HCT116 (cell line): ENCODE measurements at regions not wholly inside any gene's neighbourhood (a gene's known extent, or its start where the extent isn't known, plus 50 kb on each side); places are given as distances from the start of the nearest gene placed in this dataset.

Source experiments
- ATAC-seq: fragments of 200-7000 bp; cut with Tn5 transposase; 2 replicates; pipeline ENCODE4 v1.9.1; 2020; ENCODE audit warnings: mild to moderate bottlenecking, moderate library complexity
- BruUV-seq: library from RNA; stranded (reverse); fragments of 400-500 nt; replicated peaks from 2 replicates; lab custom pipeline; 2021; lab: Mats Ljungman, UMichigan
- CTCF ChIA-PET: fragments of 300-600 bp; sonication (Branson Sonifier 250); formaldehyde crosslinking; loops from one replicate; lab custom pipeline; 2021; ENCODE audit warnings: antibody characterized with exemption; lab: Charles Lee
- POLR2A ChIA-PET: fragments of 300-600, 350-600 bp; sonication (Branson Sonifier 250); formaldehyde crosslinking; loops from one replicate; lab custom pipeline; 2021; ENCODE audit warnings: antibody characterized with exemption; lab: Charles Lee
- RAD21 ChIA-PET, 2 experiments: fragments of 300-600 bp; sonication (Branson Sonifier 250); formaldehyde crosslinking; loops; one replicate each; lab custom pipeline; 2023; ENCODE audit warnings: low total read pairs in 2 of 2; ENCODE audit not compliant: uncharacterized antibody in 2 of 2, unreplicated experiment in 2 of 2, low non-redundant PET in 1 of 2; lab: Charles Lee
- DNase-seq: peaks from one replicate; pipeline ENCODE4 v3.0.0-alpha.2; 2010; ENCODE audit warnings: low read depth, low spot score
- H2AFZ ChIP-seq: fragments of 200-600 bp; shearing (Covaris generic), sonication (generic); 2 replicates; pipeline ENCODE4 v1.6.1; 2017; ENCODE audit warnings: low read depth, mixed run types, mixed read lengths, antibody characterized with exemption, low read length; ENCODE audit not compliant: poor library complexity, severe bottlenecking
- H3K27ac ChIP-seq: 2 replicates; pipeline ENCODE4 v1.5.1; 2012; ENCODE audit warnings: low read depth, low read length
- H3K27me3 ChIP-seq: fragments of 200-600 bp; sonication (generic); 2 replicates; pipeline ENCODE4 v1.6.1; 2016; ENCODE audit warnings: mixed run types, low read length, mixed read lengths; ENCODE audit not compliant: insufficient read depth
- H3K36me3 ChIP-seq, 2 experiments: fragments of 200-500 bp in 1 of 2; fragments of 200-600 bp in 1 of 2; sonication (Bioruptor generic) in 1 of 2; sonication (generic) in 1 of 2; 2 replicates each; pipeline versions ENCODE4 v1.5.1 to v1.6.1; 2014 to 2016; ENCODE audit warnings: low read length in 2 of 2, inconsistent platforms in 1 of 2, mixed read lengths in 1 of 2, mixed run types in 1 of 2; ENCODE audit not compliant: insufficient read depth in 2 of 2, control insufficient read depth in 1 of 2
- H3K4me1 ChIP-seq, 2 experiments: fragments of 200-600 bp in 1 of 2; sonication (generic) in 1 of 2; 2 replicates each; pipeline versions ENCODE4 v1.5.1 to v1.6.1; 2012 to 2017; ENCODE audit warnings: low read length in 2 of 2, inconsistent platforms in 1 of 2, mild to moderate bottlenecking in 1 of 2, mixed read lengths in 1 of 2, mixed run types in 1 of 2, moderate library complexity in 1 of 2; ENCODE audit not compliant: insufficient read depth in 2 of 2, control insufficient read depth in 1 of 2
- H3K4me2 ChIP-seq: fragments of 200-600 bp; sonication (generic); 2 replicates; pipeline ENCODE4 v1.6.1; 2017; ENCODE audit warnings: mixed run types, low read length, mixed read lengths
- H3K4me3 ChIP-seq, 2 experiments: fragments of 200-600 bp in 1 of 2; sonication (generic) in 1 of 2; replicated peaks in 1 of 2; 2 replicates each; pipeline ENCODE4 v1.5.1; 2011 to 2016; ENCODE audit warnings: low read length in 2 of 2, control low read depth in 1 of 2, low read depth in 1 of 2, mild to moderate bottlenecking in 1 of 2, mixed read lengths in 1 of 2, mixed run types in 1 of 2
- H3K79me2 ChIP-seq: fragments of 200-600 bp; sonication (generic); 2 replicates; pipeline ENCODE4 v1.6.1; 2017; ENCODE audit warnings: mild to moderate bottlenecking, mixed run types, low read length, moderate library complexity, mixed read lengths; ENCODE audit not compliant: insufficient read depth
- H3K9ac ChIP-seq: fragments of 200-600 bp; sonication (generic); 2 replicates; pipeline ENCODE4 v1.6.1; 2016; ENCODE audit warnings: low read length, mixed read lengths
- H3K9me2 ChIP-seq: fragments of 200-600 bp; sonication (generic), shearing (Covaris generic); 2 replicates; pipeline ENCODE4 v1.6.1; 2017; ENCODE audit warnings: mixed run types, mild to moderate bottlenecking, moderate library complexity; ENCODE audit not compliant: insufficient read depth
- H3K9me3 ChIP-seq, 2 experiments: fragments of 200-500 bp in 1 of 2; fragments of 200-600 bp in 1 of 2; sonication (Bioruptor generic) in 1 of 2; sonication (generic) in 1 of 2; 2 replicates each; pipeline ENCODE4 v1.6.1; 2014 to 2017; ENCODE audit warnings: low read length in 2 of 2, mixed read lengths in 2 of 2, inconsistent platforms in 1 of 2, low read depth in 1 of 2, mild to moderate bottlenecking in 1 of 2, mixed run types in 1 of 2, moderate library complexity in 1 of 2; ENCODE audit not compliant: control insufficient read depth in 1 of 2, insufficient read depth in 1 of 2
- H4K20me1 ChIP-seq: fragments of 200-600 bp; sonication (generic), shearing (Covaris generic); 2 replicates; pipeline ENCODE4 v1.6.1; 2017; ENCODE audit warnings: mixed run types, mild to moderate bottlenecking, moderate library complexity; ENCODE audit not compliant: insufficient read depth
- CBX3 ChIP-seq: IDR thresholded peaks from 2 replicates; pipeline ENCODE4 v1.6.1; 2012; ENCODE audit warnings: low read depth
- EGR1 ChIP-seq: IDR thresholded peaks from 2 replicates; pipeline ENCODE4 v1.6.1; 2012; ENCODE audit warnings: low read depth
- ELF1 ChIP-seq: IDR thresholded peaks from 2 replicates; pipeline ENCODE4 v1.6.1; 2012; ENCODE audit warnings: low read depth, borderline replicate concordance
- EZH2 ChIP-seq: fragments of 200-600 bp; sonication (generic); IDR thresholded peaks from 2 replicates; pipeline ENCODE4 v1.6.1; 2017; ENCODE audit warnings: antibody characterized with exemption, mixed run types
- EZH2phosphoT487 ChIP-seq: fragments of 200-600 bp; IDR thresholded peaks from 2 replicates; pipeline ENCODE4 v1.6.1; 2018; ENCODE audit warnings: antibody characterized with exemption, borderline replicate concordance
- FOSL1 ChIP-seq: IDR thresholded peaks from 2 replicates; pipeline ENCODE4 v1.6.1; 2012; ENCODE audit warnings: low read depth
- JUND ChIP-seq: IDR thresholded peaks from 2 replicates; pipeline ENCODE4 v1.6.1; 2012
- MAX ChIP-seq: IDR thresholded peaks from 2 replicates; pipeline ENCODE4 v1.6.1; 2012
- POLR2A ChIP-seq: IDR thresholded peaks from 2 replicates; pipeline ENCODE4 v1.7.0; 2011; ENCODE audit warnings: borderline replicate concordance; ENCODE audit not compliant: insufficient read depth, insufficient read length; ENCODE audit errors: extremely low read depth
- RAD21 ChIP-seq: IDR thresholded peaks from 2 replicates; pipeline ENCODE4 v1.6.1; 2012; ENCODE audit warnings: low read depth, mild to moderate bottlenecking
- REST ChIP-seq: IDR thresholded peaks from 2 replicates; pipeline ENCODE4 v1.6.1; 2012; ENCODE audit warnings: low read depth
- SIN3A ChIP-seq: IDR thresholded peaks from 2 replicates; pipeline ENCODE4 v1.6.1; 2012; ENCODE audit warnings: low read depth
- SP1 ChIP-seq: IDR thresholded peaks from 2 replicates; pipeline ENCODE4 v1.6.1; 2012; ENCODE audit warnings: low read depth
- SRF ChIP-seq: IDR thresholded peaks from 2 replicates; pipeline ENCODE4 v1.6.1; 2012; ENCODE audit warnings: low read depth
- TCF7L2 ChIP-seq: IDR thresholded peaks from 2 replicates; pipeline ENCODE4 v1.7.0; 2011; ENCODE audit warnings: borderline replicate concordance, inconsistent platforms; ENCODE audit not compliant: insufficient read depth, insufficient read length; ENCODE audit errors: extremely low read depth
- ZNF274 ChIP-seq: fragments of 200-500 bp; sonication (Bioruptor generic); IDR thresholded peaks from 2 replicates; pipeline ENCODE4 v1.6.1; 2014; ENCODE audit warnings: mild to moderate bottlenecking, low read depth, low read length, inconsistent platforms
- intact Hi-C: fragments of 100-400 bp; cut with micrococcal nuclease; formaldehyde crosslinking; loops from 2 replicates; pipeline ENCODE4 v1.10.0; 2022

- Histone ChIP-seq H3K9me3 (no peaks in the 10 kb centered on the region; a peak in 1 of 4 replicates), H3K79me2 (no peaks in the 10 kb centered on the region), H3K4me1 (peaks cover 0 to 6% of the 10 kb centered on the region in 2 experiments; a peak in 2 of 4 replicates), H3K27ac (no peak overlapping the region), H3K9me2 (no peaks in the 10 kb centered on the region), H3K9ac (no peak overlapping the region), H3K4me3 (no peak overlapping the region), H3K36me3 (no peaks in the 10 kb centered on the region), H2AFZ (no peak overlapping the region), H3K27me3 (no peaks in the 10 kb centered on the region), H3K4me2 (no peak overlapping the region), H4K20me1 (no peaks in the 10 kb centered on the region)
- no TSS peak for BruUV-seq
- RAD21 ChIA-PET = no interaction called here
- CTCF ChIA-PET = no interaction called here
- POLR2A ChIA-PET = no interaction called here
- DNase-seq = no peak
- TF ChIP-seq FOSL1 (no peak), POLR2A (no peak), TCF7L2 (no peak), REST (no peak), EZH2 (no peak), EGR1 (no peak), SP1 (no peak), SRF (no peak), MAX (no peak), JUND (no peak), CBX3 (no peak), EZH2phosphoT487 (no peak), ELF1 (no peak), RAD21 (no peak), ZNF274 (no peak), SIN3A (no peak)
- intact Hi-C loops = no loop called here
- no peak for ATAC-seq
Measured at GRCh38 chr7:109967406-109967805, 1123.5 kb upstream of the LRRN3 start.
